ENCODE measurements at regions not wholly inside any gene's neighbourhood (a gene's known extent, or its start where the extent isn't known, plus 50 kb on each side); places are given as distances from the start of the nearest gene placed in this dataset.

- Histone ChIP-seq H3K23ac (ENCODE audit: low read depth, low read length) (no peak overlapping the region), H3K9ac (ENCODE audit: low read depth, low read length) (no peak overlapping the region), H2BK15ac (ENCODE audit: low read depth, low read length) (no peak overlapping the region; the same call in 2 of the 3 replicates), H4K8ac (ENCODE audit: low read depth in 2 of 2, low read length in 2 of 2) (no peak overlapping the region), H3K18ac (ENCODE audit: low read depth, low read length) (no peak overlapping the region), H4K5ac (ENCODE audit: low read depth, low read length) (no peak overlapping the region), H3K56ac (ENCODE audit: extremely low read depth, insufficient read depth, low read length) (no peak overlapping the region), H4K20me1 (ENCODE audit: insufficient read depth, low read length) (no peaks in the 10 kb centered on the region), H2AK5ac (ENCODE audit: low read depth, low read length) (no peak overlapping the region), H3K79me1 (ENCODE audit: low read depth in 1 of 2, low read length in 2 of 2) (no peaks in the 10 kb centered on the region), H3K36me3 (ENCODE audit: control insufficient read depth, insufficient read depth, low read length) (no peaks in the 10 kb centered on the region), H3K27me3 (ENCODE audit: control insufficient read depth, insufficient read depth, low read length) (no peaks in the 10 kb centered on the region), H2AK9ac (replicated peaks; ENCODE audit: low read depth, low read length, poor library complexity) (no peak overlapping the region), H3K4me1 (ENCODE audit: control insufficient read depth, insufficient read depth, low read length) (0 out of 2 replicates have a peak, but pooled peaks cover 2% of the 10 kb centered on the region), H3K9me1 (ENCODE audit: insufficient read depth, low read length) (no peaks in the 10 kb centered on the region), H3K4me3 (ENCODE audit: insufficient read depth, low read depth, low read length) (no peak overlapping the region), H4K91ac (ENCODE audit: insufficient read depth, low read depth, low read length) (no peak overlapping the region), H3K4ac (ENCODE audit: low read depth, low read length) (no peak overlapping the region), H2AFZ (replicated peaks; ENCODE audit: low read length, poor library complexity) (no peak overlapping the region), H3K4me2 (ENCODE audit: low read depth, low read length) (no peak overlapping the region), H3K14ac (replicated peaks; ENCODE audit: low read depth, low read length) (no peak overlapping the region), H2BK5ac (ENCODE audit: low read depth, low read length, poor library complexity, severe bottlenecking) (no peak overlapping the region), H2BK20ac (ENCODE audit: low read depth, low read length) (no peak overlapping the region), H2BK120ac (ENCODE audit: low read depth, low read length) (no peak overlapping the region), H3K27ac (ENCODE audit: insufficient read depth, low read length) (no peak overlapping the region), H3K9me3 (ENCODE audit: control insufficient read depth, insufficient read depth, low read length) (no peaks in the 10 kb centered on the region)
- no CpG with 5 or more reads among the region's 2 CpGs for WGBS, 2 experiments (ENCODE audit: extremely low coverage in 2 of 2, insufficient read length in 1 of 2)
- in situ Hi-C loops (cut with MboI; ENCODE audit: low sequenced_read_pairs) (no loop called here), intact Hi-C loops (cut with micrococcal nuclease) (no loop called here), dilution Hi-C loops (cut with HindIII; ENCODE audit: low sequenced_read_pairs, unreplicated experiment) (no loop called here)
- BruUV-seq (replicated peaks), result no TSS peak
- ChIA-PET CTCF (no interaction called here), POLR2A (ENCODE audit: unreplicated experiment) (no interaction called here)
- TF ChIP-seq, protein P1, sequence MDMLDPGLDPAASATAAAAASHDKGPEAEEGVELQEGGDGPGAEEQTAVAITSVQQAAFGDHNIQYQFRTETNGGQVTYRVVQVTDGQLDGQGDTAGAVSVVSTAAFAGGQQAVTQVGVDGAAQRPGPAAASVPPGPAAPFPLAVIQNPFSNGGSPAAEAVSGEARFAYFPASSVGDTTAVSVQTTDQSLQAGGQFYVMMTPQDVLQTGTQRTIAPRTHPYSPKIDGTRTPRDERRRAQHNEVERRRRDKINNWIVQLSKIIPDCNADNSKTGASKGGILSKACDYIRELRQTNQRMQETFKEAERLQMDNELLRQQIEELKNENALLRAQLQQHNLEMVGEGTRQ (IDR thresholded peaks at IDR 0.05; ENCODE audit: low read depth, low read length), result no peak
- TF ChIP-seq BHLHE40 (IDR thresholded peaks at IDR 0.05; ENCODE audit: low read depth, low read length), result no peak
- TF ChIP-seq ELK1 (IDR thresholded peaks at IDR 0.05; ENCODE audit: borderline replicate concordance, low read depth, low read length), result no peak
- TF ChIP-seq CEBPB (IDR thresholded peaks at IDR 0.05; ENCODE audit: low read depth, low read length), result no peak
- TF ChIP-seq FOS (IDR thresholded peaks at IDR 0.05; ENCODE audit: low read depth, low read length), result no peak
- TF ChIP-seq MAFK (IDR thresholded peaks at IDR 0.05; ENCODE audit: low read depth, low read length), result no peak
- peak; percentile 24 for DNase-seq
- no peak for ATAC-seq (ENCODE audit: low read depth)
Observed at GRCh38 chr7:116145245-116145852, 65.0 kb upstream of the TES start.
